ENCODE measurements at regions not wholly inside any gene's neighbourhood (a gene's known extent, or its start where the extent isn't known, plus 50 kb on each side); places are given as distances from the start of the nearest gene placed in this dataset.

- TF ChIP-seq IRX3 (CRISPR knock-in tag; IDR thresholded peaks at IDR 0.05; ENCODE audit: borderline replicate concordance, low read depth) (no peak), SP2 (CRISPR knock-in tag; IDR thresholded peaks at IDR 0.05) (no peak), ZNF780A (CRISPR knock-in tag; IDR thresholded peaks at IDR 0.05) (no peak), ZNF44 (CRISPR knock-in tag; IDR thresholded peaks at IDR 0.05) (no peak), HOMEZ (CRISPR knock-in tag; IDR thresholded peaks at IDR 0.05; ENCODE audit: low read depth) (peak; percentile 88; the same call in 1 of the 2 replicates), CREBL2 (CRISPR knock-in tag; IDR thresholded peaks at IDR 0.05; ENCODE audit: borderline replicate concordance) (no peak), ZFP1 (CRISPR knock-in tag; IDR thresholded peaks at IDR 0.05) (peak; percentile 93), KAT7 (CRISPR knock-in tag; IDR thresholded peaks at IDR 0.05; ENCODE audit: borderline replicate concordance) (peak; percentile 36; the same call in 1 of the 2 replicates), ZNF570 (CRISPR knock-in tag; IDR thresholded peaks at IDR 0.05; ENCODE audit: borderline replicate concordance) (no peak), ATRX (CRISPR knock-in tag; IDR thresholded peaks at IDR 0.05; ENCODE audit: borderline replicate concordance) (no peak), HDAC2 (CRISPR knock-in tag; IDR thresholded peaks at IDR 0.05) (peak; percentile 90), MTERF4 (CRISPR knock-in tag; IDR thresholded peaks at IDR 0.05) (no peak), ATF7-NPFF (CRISPR knock-in tag; IDR thresholded peaks at IDR 0.05; ENCODE audit: low read depth) (no peak), TSC22D2 (CRISPR knock-in tag; IDR thresholded peaks at IDR 0.05; ENCODE audit: borderline replicate concordance) (no peak), ZNF784 (CRISPR knock-in tag; IDR thresholded peaks at IDR 0.05; ENCODE audit: borderline replicate concordance) (no peak), ZNF512 (CRISPR knock-in tag; IDR thresholded peaks at IDR 0.05) (no peak), HDAC6 (IDR thresholded peaks at IDR 0.05; ENCODE audit: low read depth, low read length) (no peak), FOXK2 (IDR thresholded peaks at IDR 0.05) (no peak), ZNF747 (CRISPR knock-in tag; IDR thresholded peaks at IDR 0.05; ENCODE audit: borderline replicate concordance) (no peak; the same call in 1 of the 2 replicates), NFATC3 (CRISPR knock-in tag; IDR thresholded peaks at IDR 0.05) (no peak), NFKB2 (CRISPR knock-in tag; IDR thresholded peaks at IDR 0.05; ENCODE audit: borderline replicate concordance) (no peak), ZBTB44 (CRISPR knock-in tag; IDR thresholded peaks at IDR 0.05) (no peak)
These were observed 103.5 kb upstream of the NR3C1 start (continued) for GRCh38 chr5:143506836-143507552.

Data from HepG2 (cell line).